Kidney (tissue), 13 donors: ENCODE measurements at regions not wholly inside any gene's neighbourhood (a gene's known extent, or its start where the extent isn't known, plus 50 kb on each side); places are given as distances from the start of the nearest gene placed in this dataset.

Experiments
- DNase-seq, 5 donors: peaks; one replicate each; pipeline ENCODE4 v3.0.0-alpha.2; 2013 to 2020
- FAIRE-seq: peaks from 2 replicates; lab custom pipeline; 2012; peaks lifted over from hg19 to GRCh38; lab: Jason Lieb, UNC
- H3K27ac ChIP-seq, 2 donors: one replicate each; pipeline ENCODE4 v1.7.0; 2013; ENCODE audit warnings: low read depth in 2 of 2, low read length in 2 of 2, inconsistent platforms in 1 of 2
- H3K27me3 ChIP-seq: one replicate; pipeline ENCODE4 v1.7.1; 2013; ENCODE audit warnings: low read length, inconsistent platforms; ENCODE audit not compliant: control insufficient read depth, insufficient read depth
- H3K36me3 ChIP-seq, 3 donors: one replicate each; pipeline versions ENCODE4 v1.7.0 to v1.7.1; 2013; ENCODE audit warnings: low read length in 3 of 3, control low read depth in 1 of 3, inconsistent platforms in 1 of 3; ENCODE audit not compliant: insufficient read depth in 3 of 3, control insufficient read depth in 2 of 3
- H3K4me1 ChIP-seq, 3 donors: one replicate each; pipeline versions ENCODE4 v1.7.0 to v1.7.1; 2013; ENCODE audit warnings: low read length in 3 of 3, inconsistent platforms in 1 of 3, low read depth in 1 of 3; ENCODE audit not compliant: control insufficient read depth in 2 of 3, insufficient read depth in 2 of 3
- H3K4me3 ChIP-seq, 3 donors: one replicate each; pipeline versions ENCODE4 v1.7.0 to v1.8.1; 2013; ENCODE audit warnings: low read length in 3 of 3, control low read depth in 1 of 3, inconsistent platforms in 1 of 3
- H3K9ac ChIP-seq, 3 donors: one replicate each; pipeline versions ENCODE4 v1.7.0 to v1.7.1; 2013; ENCODE audit warnings: low read length in 3 of 3, control low read depth in 1 of 3, inconsistent platforms in 1 of 3
- H3K9me3 ChIP-seq, 3 donors: one replicate each; pipeline versions ENCODE4 v1.7.0 to v1.7.1; 2013; ENCODE audit warnings: low read length in 3 of 3, control low read depth in 1 of 3, inconsistent platforms in 1 of 3; ENCODE audit not compliant: control insufficient read depth in 2 of 3, insufficient read depth in 1 of 3
- intact Hi-C: fragments of 100-400 bp; cut with DNase I; formaldehyde crosslinking; loops from one replicate; pipeline ENCODE4 v1.11.1; 2022
- TF ChIP-seq, protein P1 (sequence below): IDR thresholded peaks from 3 replicates; pipeline ENCODE4 v1.5.1; 2012; ENCODE audit warnings: mild to moderate bottlenecking, moderate library complexity, borderline replicate concordance; ENCODE audit not compliant: insufficient read depth; ENCODE audit errors: extremely low read depth
- donor health status: control.
- donor health status: control.
- donor health status: control.
- donor health status: control.
- donor health status: control.
- donor health status: DM: yes; HTN: yes; CAD: no.
- donor health status: Normal renal cell carcinoma (clear cell type).

DNA sequence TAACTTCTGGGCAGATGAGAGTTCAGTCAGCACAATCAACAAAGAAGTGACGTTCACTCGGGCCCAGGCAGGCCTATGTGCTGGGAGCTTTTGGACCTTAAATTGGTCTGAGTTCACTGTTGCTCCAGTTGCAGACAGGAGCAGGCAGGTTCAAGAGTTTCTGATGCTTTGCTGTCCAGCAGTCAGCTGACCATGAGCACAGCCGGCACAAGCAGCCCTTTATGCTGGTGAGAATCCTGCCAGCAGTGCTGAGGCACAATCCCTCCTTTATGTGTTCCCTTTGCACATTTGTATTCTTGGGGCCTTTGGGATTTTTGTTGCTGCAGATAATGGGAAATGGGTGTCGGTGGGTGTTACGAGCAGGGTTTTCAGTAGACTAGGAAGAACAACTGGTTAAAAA is 81.2 kb upstream of the GOLGA8J start:
- intact Hi-C loops = no loop called here
- Histone ChIP-seq H3K9me3 (no peaks in the 10 kb centered on the region), H3K36me3 (no peaks in the 10 kb centered on the region), H3K9ac (no peak overlapping the region), H3K4me3 (no peak overlapping the region), H3K27me3 (no peaks in the 10 kb centered on the region), H3K27ac (no peak overlapping the region), H3K4me1 (no peaks in the 10 kb centered on the region)
- FAIRE-seq (no peak), DNase-seq (no peak)
- TF ChIP-seq, protein P1, sequence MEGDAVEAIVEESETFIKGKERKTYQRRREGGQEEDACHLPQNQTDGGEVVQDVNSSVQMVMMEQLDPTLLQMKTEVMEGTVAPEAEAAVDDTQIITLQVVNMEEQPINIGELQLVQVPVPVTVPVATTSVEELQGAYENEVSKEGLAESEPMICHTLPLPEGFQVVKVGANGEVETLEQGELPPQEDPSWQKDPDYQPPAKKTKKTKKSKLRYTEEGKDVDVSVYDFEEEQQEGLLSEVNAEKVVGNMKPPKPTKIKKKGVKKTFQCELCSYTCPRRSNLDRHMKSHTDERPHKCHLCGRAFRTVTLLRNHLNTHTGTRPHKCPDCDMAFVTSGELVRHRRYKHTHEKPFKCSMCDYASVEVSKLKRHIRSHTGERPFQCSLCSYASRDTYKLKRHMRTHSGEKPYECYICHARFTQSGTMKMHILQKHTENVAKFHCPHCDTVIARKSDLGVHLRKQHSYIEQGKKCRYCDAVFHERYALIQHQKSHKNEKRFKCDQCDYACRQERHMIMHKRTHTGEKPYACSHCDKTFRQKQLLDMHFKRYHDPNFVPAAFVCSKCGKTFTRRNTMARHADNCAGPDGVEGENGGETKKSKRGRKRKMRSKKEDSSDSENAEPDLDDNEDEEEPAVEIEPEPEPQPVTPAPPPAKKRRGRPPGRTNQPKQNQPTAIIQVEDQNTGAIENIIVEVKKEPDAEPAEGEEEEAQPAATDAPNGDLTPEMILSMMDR = no peak

DNA sequence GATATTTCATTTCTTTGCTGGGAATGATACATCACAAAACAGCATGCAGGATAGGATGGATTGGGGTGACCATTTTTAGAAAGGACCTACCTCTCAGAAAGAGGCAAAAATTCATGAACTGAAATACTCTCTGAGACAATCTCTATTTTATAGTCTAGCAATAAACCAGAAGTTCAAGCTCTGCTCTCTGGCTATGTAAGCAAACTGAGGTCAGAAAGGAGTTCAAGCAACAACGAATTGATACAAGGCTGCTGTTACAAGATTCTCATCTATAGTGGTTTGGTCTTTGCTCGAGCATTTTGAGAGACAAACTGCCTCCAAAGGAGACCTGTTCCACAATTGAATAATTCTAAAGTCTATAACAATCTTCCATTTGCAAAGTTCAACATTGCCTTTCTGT is 84.7 kb upstream of the GOLGA8J start:
- no peaks in the 10 kb centered on the region for H3K27me3 ChIP-seq
- no peaks in the 10 kb centered on the region for H3K36me3 ChIP-seq
- FAIRE-seq (no peak), DNase-seq (peak in 2 of 5 donors; percentile 27 to 60)
- H3K9ac ChIP-seq = no peak overlapping the region
- no peak overlapping the region for H3K27ac ChIP-seq
- H3K9me3 ChIP-seq = no peaks in the 10 kb centered on the region
- TF ChIP-seq, protein P1 = no peak
- no peaks in the 10 kb centered on the region for H3K4me1 ChIP-seq
- H3K4me3 ChIP-seq = no peak overlapping the region
- intact Hi-C loops = no loop called here

DNA sequence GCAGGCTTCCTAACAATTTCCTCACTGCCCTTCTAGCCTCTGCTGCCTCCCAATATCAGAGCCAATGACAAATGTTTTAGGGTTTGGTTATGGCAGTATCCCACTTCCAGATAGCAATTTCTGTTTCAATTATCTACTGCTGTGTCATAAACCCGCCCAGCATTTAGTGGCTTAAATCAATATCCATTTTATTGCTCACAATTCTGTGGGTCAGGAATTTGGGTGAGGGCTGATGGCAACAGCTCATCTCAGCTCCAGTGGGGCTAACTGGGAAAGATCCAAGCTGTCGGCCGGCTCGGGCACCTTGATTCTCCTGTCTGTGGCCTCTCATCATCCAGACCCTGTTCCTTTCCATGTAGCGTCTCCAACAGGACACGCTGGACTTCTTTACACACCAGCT is 85.3 kb upstream of the GOLGA8J start:
- intact Hi-C loops = no loop called here
- FAIRE-seq = no peak
- H3K4me1 ChIP-seq = no peaks in the 10 kb centered on the region

More for the DNA sequence above, 85.3 kb upstream of the GOLGA8J start:
- no peak for DNase-seq
- H3K9me3 ChIP-seq = no peaks in the 10 kb centered on the region
- H3K36me3 ChIP-seq = no peaks in the 10 kb centered on the region
- no peak overlapping the region for H3K4me3 ChIP-seq
- H3K9ac ChIP-seq = no peak overlapping the region
- no peak overlapping the region for H3K27ac ChIP-seq
- no peaks in the 10 kb centered on the region for H3K27me3 ChIP-seq
- TF ChIP-seq, protein P1 = no peak
